B cell (primary cell): ENCODE measurements at regions not wholly inside any gene's neighbourhood (a gene's known extent, or its start where the extent isn't known, plus 50 kb on each side); places are given as distances from the start of the nearest gene placed in this dataset.

Source experiments
- EZH2 ChIP-seq: IDR thresholded peaks from 2 replicates; pipeline ENCODE4 v1.6.1; 2012; ENCODE audit warnings: borderline replicate concordance, low read depth, mild to moderate bottlenecking, moderate library complexity, low read length; ENCODE audit not compliant: insufficient read depth, poor library complexity, severe bottlenecking
- TF ChIP-seq, protein P1 (sequence below): fragments of 200-600 bp; IDR thresholded peaks from one replicate; pipeline ENCODE4 v1.8.0; 2022; ENCODE audit warnings: antibody characterized with exemption, mild to moderate bottlenecking

DNA sequence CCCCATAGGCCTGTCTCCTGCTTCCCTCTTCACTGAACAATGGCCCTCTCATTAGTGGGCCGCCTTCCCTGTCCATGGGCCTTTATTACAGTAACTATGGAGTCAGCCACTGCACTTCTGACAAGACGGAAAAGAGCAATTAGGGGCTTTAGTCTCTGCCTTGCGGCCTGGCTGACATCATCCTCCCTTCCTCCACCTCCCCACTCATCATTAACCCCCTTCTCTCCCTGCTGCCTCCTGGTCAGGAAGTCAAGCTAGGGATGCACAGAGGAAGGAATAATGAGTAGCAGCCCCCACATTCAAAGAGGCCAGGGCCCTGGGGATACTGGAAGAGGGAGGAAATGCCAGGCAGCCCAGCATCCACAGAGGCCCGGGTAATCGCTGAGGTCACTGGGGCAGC is 101.6 kb upstream of the PLXNA4 start:
- TF ChIP-seq, protein P1, sequence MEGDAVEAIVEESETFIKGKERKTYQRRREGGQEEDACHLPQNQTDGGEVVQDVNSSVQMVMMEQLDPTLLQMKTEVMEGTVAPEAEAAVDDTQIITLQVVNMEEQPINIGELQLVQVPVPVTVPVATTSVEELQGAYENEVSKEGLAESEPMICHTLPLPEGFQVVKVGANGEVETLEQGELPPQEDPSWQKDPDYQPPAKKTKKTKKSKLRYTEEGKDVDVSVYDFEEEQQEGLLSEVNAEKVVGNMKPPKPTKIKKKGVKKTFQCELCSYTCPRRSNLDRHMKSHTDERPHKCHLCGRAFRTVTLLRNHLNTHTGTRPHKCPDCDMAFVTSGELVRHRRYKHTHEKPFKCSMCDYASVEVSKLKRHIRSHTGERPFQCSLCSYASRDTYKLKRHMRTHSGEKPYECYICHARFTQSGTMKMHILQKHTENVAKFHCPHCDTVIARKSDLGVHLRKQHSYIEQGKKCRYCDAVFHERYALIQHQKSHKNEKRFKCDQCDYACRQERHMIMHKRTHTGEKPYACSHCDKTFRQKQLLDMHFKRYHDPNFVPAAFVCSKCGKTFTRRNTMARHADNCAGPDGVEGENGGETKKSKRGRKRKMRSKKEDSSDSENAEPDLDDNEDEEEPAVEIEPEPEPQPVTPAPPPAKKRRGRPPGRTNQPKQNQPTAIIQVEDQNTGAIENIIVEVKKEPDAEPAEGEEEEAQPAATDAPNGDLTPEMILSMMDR, result no peak
- no peak for TF ChIP-seq EZH2
